ENCODE measurements at regions not wholly inside any gene's neighbourhood (a gene's known extent, or its start where the extent isn't known, plus 50 kb on each side); places are given as distances from the start of the nearest gene placed in this dataset.

DNA sequence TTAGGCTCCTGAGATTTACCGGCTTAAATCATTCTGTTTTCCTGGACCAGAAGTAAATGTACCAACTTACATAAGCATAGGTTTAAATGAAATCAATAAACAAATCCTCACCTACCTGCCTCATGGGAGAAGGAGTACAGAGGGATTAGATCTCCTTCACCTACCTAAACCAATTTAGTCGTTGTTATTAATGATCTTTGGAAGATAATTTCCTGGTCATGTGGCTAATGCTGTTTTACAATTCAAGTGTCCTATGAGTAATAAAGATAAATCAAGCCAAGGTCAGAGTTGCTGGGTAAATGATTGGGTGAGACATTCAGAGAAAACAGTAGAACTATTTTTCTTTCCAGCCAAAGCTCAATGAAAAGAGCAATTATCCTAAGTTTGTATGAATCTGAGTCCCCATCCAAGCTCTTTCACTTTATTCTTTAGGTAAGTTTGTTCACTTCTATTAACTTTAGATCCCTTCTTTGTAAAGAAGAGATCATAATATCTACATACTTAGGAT, 423.0 kb upstream of the FAM241A start:
- DNase-seq (ENCODE audit: low read depth), result no peak
- TF ChIP-seq CTCF (IDR thresholded peaks at IDR 0.05; ENCODE audit: control insufficient read depth, extremely low read depth, insufficient read depth), result no peak
- no peak overlapping the region for H3K4me3 ChIP-seq (ENCODE audit: low read depth, low read length)

DNA sequence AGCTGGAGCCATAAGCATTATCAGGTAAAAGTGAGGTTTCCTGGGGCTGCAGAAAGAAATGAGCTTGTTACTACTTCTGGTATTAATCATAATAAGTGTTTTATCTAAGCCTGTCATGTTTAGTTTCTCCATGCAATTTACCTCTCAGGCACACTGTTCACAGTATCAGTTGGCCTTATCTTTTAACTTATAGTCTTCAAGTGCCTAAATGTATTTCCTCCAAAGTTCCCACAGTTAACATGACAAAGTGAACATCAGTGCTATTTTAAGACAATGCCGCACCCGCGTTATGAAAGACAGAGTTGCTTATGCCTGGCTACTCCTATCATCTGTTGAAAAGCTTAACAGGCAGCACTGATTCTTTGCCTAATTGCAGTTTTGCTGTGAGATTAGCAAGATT, 408.7 kb upstream of the FAM241A start:
- TF ChIP-seq CTCF (IDR thresholded peaks at IDR 0.05; ENCODE audit: control insufficient read depth, extremely low read depth, insufficient read depth), result no peak
- DNase-seq (ENCODE audit: low read depth), result no peak
- H3K4me3 ChIP-seq (ENCODE audit: low read depth, low read length), result no peak overlapping the region

- no peak overlapping the region for H3K4me3 ChIP-seq (ENCODE audit: low read depth, low read length)
- no peak for DNase-seq (ENCODE audit: low read depth)
- TF ChIP-seq CTCF (IDR thresholded peaks at IDR 0.05; ENCODE audit: control insufficient read depth, extremely low read depth, insufficient read depth), result no peak
Observed at GRCh38 chr4:111744847-111745246, 400.4 kb upstream of the FAM241A start.

- no peak for DNase-seq (ENCODE audit: low read depth)
- H3K4me3 ChIP-seq (ENCODE audit: low read depth, low read length), result no peak overlapping the region
- TF ChIP-seq CTCF (IDR thresholded peaks at IDR 0.05; ENCODE audit: control insufficient read depth, extremely low read depth, insufficient read depth), result no peak
Observed at GRCh38 chr4:111748157-111748556, 397.1 kb upstream of the FAM241A start.

DNA sequence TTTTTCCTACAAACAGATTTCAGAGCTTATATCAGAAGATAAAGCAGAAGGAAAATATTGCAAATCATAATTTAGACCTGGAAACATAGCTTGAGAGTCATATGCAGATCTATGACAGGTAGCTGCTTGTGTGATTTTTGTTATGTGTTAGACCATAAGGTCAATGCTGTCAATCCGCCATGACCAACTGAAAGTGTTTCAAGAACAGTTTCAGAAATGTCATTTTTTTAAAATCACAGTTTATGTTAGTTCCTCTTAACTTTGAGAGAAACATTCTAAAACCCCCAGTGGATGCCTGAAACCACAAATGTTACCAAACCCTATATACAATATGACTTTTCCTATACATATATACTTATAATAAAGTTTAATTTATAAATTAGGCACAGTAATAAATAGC, 391.3 kb upstream of the FAM241A start:
- TF ChIP-seq CTCF (IDR thresholded peaks at IDR 0.05; ENCODE audit: control insufficient read depth, extremely low read depth, insufficient read depth), result no peak
- no peak for DNase-seq (ENCODE audit: low read depth)
- no peak overlapping the region for H3K4me3 ChIP-seq (ENCODE audit: low read depth, low read length)

GRCh38 chr4:111755571-111755970, 389.7 kb upstream of the FAM241A start:
- TF ChIP-seq CTCF (IDR thresholded peaks at IDR 0.05; ENCODE audit: control insufficient read depth, extremely low read depth, insufficient read depth), result no peak
- no peak overlapping the region for H3K4me3 ChIP-seq (ENCODE audit: low read depth, low read length)
- DNase-seq (ENCODE audit: low read depth), result no peak

DNA sequence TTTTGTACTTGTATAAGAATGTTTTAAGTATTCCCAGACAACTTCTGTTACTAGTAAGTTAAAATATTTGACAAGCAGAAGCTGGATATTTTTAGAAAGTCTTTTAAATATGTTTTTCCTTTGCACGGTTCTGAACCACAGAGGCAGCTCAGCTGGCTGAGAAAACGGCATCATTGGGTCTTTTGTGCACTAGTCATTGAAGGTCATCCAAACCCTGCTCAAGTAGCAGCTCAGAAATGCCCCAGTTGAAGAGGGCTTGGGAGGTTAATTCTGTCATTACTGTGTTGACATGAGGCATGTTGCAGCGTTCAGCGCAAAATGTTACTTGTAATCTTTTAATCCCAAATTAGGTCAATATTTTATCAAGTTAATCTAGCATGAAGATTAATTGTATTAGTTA, 383.7 kb upstream of the FAM241A start:
- no peak for TF ChIP-seq CTCF (IDR thresholded peaks at IDR 0.05; ENCODE audit: control insufficient read depth, extremely low read depth, insufficient read depth)
- H3K4me3 ChIP-seq (ENCODE audit: low read depth, low read length), result no peak overlapping the region
- no peak for DNase-seq (ENCODE audit: low read depth)
